ENCODE measurements at regions not wholly inside any gene's neighbourhood (a gene's known extent, or its start where the extent isn't known, plus 50 kb on each side); places are given as distances from the start of the nearest gene placed in this dataset.

GRCh38 chr2:2875831-2876230, 501.8 kb downstream of the EIPR1 start:
- H3K9me2 ChIP-seq (replicated peaks; ENCODE audit: control insufficient read depth, low read length), result no peaks in the 10 kb centered on the region
- no peaks in the 10 kb centered on the region for H3K9me3 ChIP-seq (ENCODE audit: control insufficient read depth, insufficient read depth, low read length)
- H3K27me3 ChIP-seq (ENCODE audit: control insufficient read depth, low read length), result no peaks in the 10 kb centered on the region
- H3K27ac ChIP-seq (ENCODE audit: low read depth, low read length), result no peak overlapping the region
- H3K79me2 ChIP-seq (ENCODE audit: control insufficient read depth, low read length), result no peaks in the 10 kb centered on the region
- peaks cover 20% of the 10 kb centered on the region for H3K4me1 ChIP-seq (ENCODE audit: control insufficient read depth, low read length)
- H3K4me2 ChIP-seq (ENCODE audit: low read length), result no peak overlapping the region
- no peaks in the 10 kb centered on the region for H3F3A ChIP-seq (ENCODE audit: control insufficient read depth, insufficient read depth)
- TF ChIP-seq, protein P1, sequence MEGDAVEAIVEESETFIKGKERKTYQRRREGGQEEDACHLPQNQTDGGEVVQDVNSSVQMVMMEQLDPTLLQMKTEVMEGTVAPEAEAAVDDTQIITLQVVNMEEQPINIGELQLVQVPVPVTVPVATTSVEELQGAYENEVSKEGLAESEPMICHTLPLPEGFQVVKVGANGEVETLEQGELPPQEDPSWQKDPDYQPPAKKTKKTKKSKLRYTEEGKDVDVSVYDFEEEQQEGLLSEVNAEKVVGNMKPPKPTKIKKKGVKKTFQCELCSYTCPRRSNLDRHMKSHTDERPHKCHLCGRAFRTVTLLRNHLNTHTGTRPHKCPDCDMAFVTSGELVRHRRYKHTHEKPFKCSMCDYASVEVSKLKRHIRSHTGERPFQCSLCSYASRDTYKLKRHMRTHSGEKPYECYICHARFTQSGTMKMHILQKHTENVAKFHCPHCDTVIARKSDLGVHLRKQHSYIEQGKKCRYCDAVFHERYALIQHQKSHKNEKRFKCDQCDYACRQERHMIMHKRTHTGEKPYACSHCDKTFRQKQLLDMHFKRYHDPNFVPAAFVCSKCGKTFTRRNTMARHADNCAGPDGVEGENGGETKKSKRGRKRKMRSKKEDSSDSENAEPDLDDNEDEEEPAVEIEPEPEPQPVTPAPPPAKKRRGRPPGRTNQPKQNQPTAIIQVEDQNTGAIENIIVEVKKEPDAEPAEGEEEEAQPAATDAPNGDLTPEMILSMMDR (IDR thresholded peaks at IDR 0.05; ENCODE audit: low read depth, low read length, poor library complexity, severe bottlenecking), result no peak
- no peak for TF ChIP-seq EZH2phosphoT487 (IDR thresholded peaks at IDR 0.05; ENCODE audit: borderline replicate concordance, low read length)
- no peaks in the 10 kb centered on the region for H3K36me3 ChIP-seq (ENCODE audit: control insufficient read depth, low read length)
- H4K20me1 ChIP-seq (ENCODE audit: control insufficient read depth, insufficient read depth, low read depth, low read length), result no peaks in the 10 kb centered on the region
- H3K4me3 ChIP-seq (ENCODE audit: low read length), result no peak overlapping the region

- TF ChIP-seq EZH2phosphoT487 (IDR thresholded peaks at IDR 0.05; ENCODE audit: borderline replicate concordance, low read length), result no peak
- TF ChIP-seq, protein P1 (IDR thresholded peaks at IDR 0.05; ENCODE audit: low read depth, low read length, poor library complexity, severe bottlenecking), result no peak
- H3K4me1 ChIP-seq (ENCODE audit: control insufficient read depth, low read length), result peaks cover 15% of the 10 kb centered on the region
- H3K4me3 ChIP-seq (ENCODE audit: low read length), result no peak overlapping the region
- H4K20me1 ChIP-seq (ENCODE audit: control insufficient read depth, insufficient read depth, low read depth, low read length), result no peaks in the 10 kb centered on the region
- no peaks in the 10 kb centered on the region for H3K36me3 ChIP-seq (ENCODE audit: control insufficient read depth, low read length)
- no peaks in the 10 kb centered on the region for H3K27me3 ChIP-seq (ENCODE audit: control insufficient read depth, low read length)
- H3K79me2 ChIP-seq (ENCODE audit: control insufficient read depth, low read length), result no peaks in the 10 kb centered on the region
- no peaks in the 10 kb centered on the region for H3F3A ChIP-seq (ENCODE audit: control insufficient read depth, insufficient read depth)
- no peak overlapping the region for H3K27ac ChIP-seq (ENCODE audit: low read depth, low read length)
- no peaks in the 10 kb centered on the region for H3K9me2 ChIP-seq (replicated peaks; ENCODE audit: control insufficient read depth, low read length)
- no peaks in the 10 kb centered on the region for H3K9me3 ChIP-seq (ENCODE audit: control insufficient read depth, insufficient read depth, low read length)
- H3K4me2 ChIP-seq (ENCODE audit: low read length), result no peak overlapping the region
Measured at GRCh38 chr2:2875296-2875695, 502.3 kb downstream of the EIPR1 start.

- no peak overlapping the region for H3K4me2 ChIP-seq (ENCODE audit: low read length)
- H3K9me3 ChIP-seq (ENCODE audit: control insufficient read depth, insufficient read depth, low read length), result no peaks in the 10 kb centered on the region
- no peaks in the 10 kb centered on the region for H3F3A ChIP-seq (ENCODE audit: control insufficient read depth, insufficient read depth)
- no peaks in the 10 kb centered on the region for H3K9me2 ChIP-seq (replicated peaks; ENCODE audit: control insufficient read depth, low read length)
- no peaks in the 10 kb centered on the region for H4K20me1 ChIP-seq (ENCODE audit: control insufficient read depth, insufficient read depth, low read depth, low read length)
- H3K79me2 ChIP-seq (ENCODE audit: control insufficient read depth, low read length), result no peaks in the 10 kb centered on the region
- H3K4me1 ChIP-seq (ENCODE audit: control insufficient read depth, low read length), result peaks cover 10% of the 10 kb centered on the region
- TF ChIP-seq, protein P1 (IDR thresholded peaks at IDR 0.05; ENCODE audit: low read depth, low read length, poor library complexity, severe bottlenecking), result no peak
- no peak for TF ChIP-seq EZH2phosphoT487 (IDR thresholded peaks at IDR 0.05; ENCODE audit: borderline replicate concordance, low read length)
- no peaks in the 10 kb centered on the region for H3K36me3 ChIP-seq (ENCODE audit: control insufficient read depth, low read length)
- no peak overlapping the region for H3K27ac ChIP-seq (ENCODE audit: low read depth, low read length)
- H3K27me3 ChIP-seq (ENCODE audit: control insufficient read depth, low read length), result no peaks in the 10 kb centered on the region
- H3K4me3 ChIP-seq (ENCODE audit: low read length), result no peak overlapping the region
Measured at GRCh38 chr2:2874805-2875204, 502.8 kb downstream of the EIPR1 start.

DNA sequence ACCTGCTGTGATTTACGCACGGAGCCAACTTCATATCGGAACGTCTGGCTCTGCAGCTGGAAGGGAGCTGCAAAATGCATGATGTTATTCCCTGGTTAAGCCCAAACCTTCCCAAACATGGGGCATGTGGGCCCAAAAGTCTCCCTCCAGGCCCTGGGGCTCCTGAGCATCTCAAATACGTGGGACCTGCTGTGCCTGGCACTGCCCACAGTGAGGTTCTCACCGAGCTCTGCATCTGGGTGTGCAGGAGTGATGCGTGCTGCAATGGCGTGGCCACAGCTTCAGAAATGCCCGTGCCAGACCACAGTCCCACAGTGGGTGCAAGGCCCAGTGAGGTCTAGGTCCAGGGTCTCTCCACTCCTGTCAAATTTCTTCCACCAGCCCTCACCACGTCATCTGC, 503.3 kb downstream of the EIPR1 start:
- no peaks in the 10 kb centered on the region for H4K20me1 ChIP-seq (ENCODE audit: control insufficient read depth, insufficient read depth, low read depth, low read length)

More for the DNA sequence above, 503.3 kb downstream of the EIPR1 start:
- no peaks in the 10 kb centered on the region for H3F3A ChIP-seq (ENCODE audit: control insufficient read depth, insufficient read depth)
- H3K4me3 ChIP-seq (ENCODE audit: low read length), result no peak overlapping the region
- H3K4me2 ChIP-seq (ENCODE audit: low read length), result no peak overlapping the region
- TF ChIP-seq, protein P1 (IDR thresholded peaks at IDR 0.05; ENCODE audit: low read depth, low read length, poor library complexity, severe bottlenecking), result no peak
- TF ChIP-seq EZH2phosphoT487 (IDR thresholded peaks at IDR 0.05; ENCODE audit: borderline replicate concordance, low read length), result no peak
- no peaks in the 10 kb centered on the region for H3K27me3 ChIP-seq (ENCODE audit: control insufficient read depth, low read length)
- no peak overlapping the region for H3K27ac ChIP-seq (ENCODE audit: low read depth, low read length)
- no peaks in the 10 kb centered on the region for H3K36me3 ChIP-seq (ENCODE audit: control insufficient read depth, low read length)
- no peaks in the 10 kb centered on the region for H3K9me2 ChIP-seq (replicated peaks; ENCODE audit: control insufficient read depth, low read length)
- no peaks in the 10 kb centered on the region for H3K9me3 ChIP-seq (ENCODE audit: control insufficient read depth, insufficient read depth, low read length)
- H3K4me1 ChIP-seq (ENCODE audit: control insufficient read depth, low read length), result peaks cover 5% of the 10 kb centered on the region
- H3K79me2 ChIP-seq (ENCODE audit: control insufficient read depth, low read length), result no peaks in the 10 kb centered on the region

Data from DOHH2 (cell line).